Stomach (tissue), 8 donors: ENCODE measurements at regions not wholly inside any gene's neighbourhood (a gene's known extent, or its start where the extent isn't known, plus 50 kb on each side); places are given as distances from the start of the nearest gene placed in this dataset.

ENCODE experiments used
- DNase-seq, 2 donors: peaks; one replicate each; pipeline versions ENCODE4 v3.0.0 to v3.0.0-alpha.2; 2013 to 2019
- H3K27ac ChIP-seq, 5 donors: fragments of 200-600 bp in 4 of 5; sonication (generic) in 4 of 5; one replicate each; pipeline ENCODE4 v1.5.1; 2013 to 2019; ENCODE audit warnings: mild to moderate bottlenecking in 1 of 5, moderate library complexity in 1 of 5
- H3K27me3 ChIP-seq, 3 donors: fragments of 200-600 bp; sonication (generic); one replicate each; pipeline ENCODE4 v1.5.1; 2017 to 2019; ENCODE audit warnings: mixed run types in 1 of 3
- H3K36me3 ChIP-seq, 4 donors: fragments of 200-600 bp; sonication (generic); 1 replicate in 3 of 4; 2 replicates in 1 of 4; pipeline ENCODE4 v1.5.1; 2016 to 2019
- H3K4me1 ChIP-seq, 4 donors: fragments of 200-600 bp; sonication (generic); one replicate each; pipeline ENCODE4 v1.5.1; 2016 to 2019
- H3K4me3 ChIP-seq, 4 donors: fragments of 200-600 bp; sonication (generic) in 3 of 4; one replicate each; pipeline ENCODE4 v1.5.1; 2016 to 2019; ENCODE audit warnings: mild to moderate bottlenecking in 1 of 4
- H3K9me3 ChIP-seq, 4 donors: fragments of 200-600 bp; sonication (generic); one replicate each; pipeline ENCODE4 v1.5.1; 2016 to 2019
- EP300 ChIP-seq: sonication (generic); formaldehyde crosslinking; IDR thresholded peaks from one replicate; pipeline ENCODE4 v1.6.1; 2017; ENCODE audit warnings: antibody characterized with exemption
- POLR2A ChIP-seq, 4 donors: fragments of 450-650 bp; IDR thresholded peaks; one replicate each; pipeline ENCODE4 v1.6.1; 2016; ENCODE audit warnings: antibody characterized with exemption in 4 of 4, control low read depth in 2 of 4, mild to moderate bottlenecking in 1 of 4, moderate library complexity in 1 of 4
- POLR2AphosphoS5 ChIP-seq, 3 donors: sonication (generic); formaldehyde crosslinking; IDR thresholded peaks; one replicate each; pipeline ENCODE4 v1.6.1; 2016; ENCODE audit warnings: antibody characterized with exemption in 3 of 3
- WGBS, 5 donors: extraction: QIAGEN DNeasy Blood & Tissue Kit in 3 of 5; methylation state at CpG; one replicate each; pipeline versions ENCODE4 v1.1.5 to v1.1.7; 2013 to 2018; 5-methylcytosine and 5-hydroxymethylcytosine counted together
- intact Hi-C: fragments of 100-400 bp; cut with DNase I; formaldehyde crosslinking; loops from one replicate; pipeline ENCODE4 v1.15.1; 2023; ENCODE audit warnings: low total_unique reads
- TF ChIP-seq, protein P1 (sequence below), 7 experiments: fragments of 450-650 bp in 4 of 7; fragments of 200-600 bp in 3 of 7; sonication (generic) in 3 of 7; IDR thresholded peaks; one replicate each; pipeline ENCODE4 v1.5.1; 2016 to 2019; ENCODE audit warnings: antibody characterized with exemption in 7 of 7, control low read depth in 2 of 7, mild to moderate bottlenecking in 1 of 7
- donor health status: healthy with polysubstance abuse.
- donor health status: Bipolar disorder and iron deficiency.
- donor health status: healthy.

DNA sequence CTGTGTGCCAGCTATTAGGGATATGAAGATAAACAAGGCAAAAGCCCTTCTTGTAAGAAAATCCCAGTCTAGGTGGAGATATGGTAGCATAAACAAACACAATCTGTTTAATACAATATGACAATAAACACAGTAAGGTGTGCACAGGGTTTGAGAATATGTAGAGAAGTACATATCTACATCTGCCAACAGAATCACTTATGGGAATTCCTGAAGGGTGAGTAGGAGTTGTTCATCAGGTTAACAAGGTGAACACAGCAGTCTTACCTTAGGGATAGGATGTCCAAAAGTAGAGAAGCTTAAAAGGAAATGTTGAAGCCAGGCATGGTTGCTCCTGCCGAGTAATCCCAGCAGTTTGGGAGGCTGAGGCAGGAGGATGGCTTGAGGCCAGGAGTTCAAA lies 57.7 kb upstream of the LRRC7 start:
- Histone ChIP-seq H3K27me3 (no peaks in the 10 kb centered on the region), H3K4me3 (no peak overlapping the region), H3K9me3 (no peaks in the 10 kb centered on the region), H3K4me1 (no peaks in the 10 kb centered on the region), H3K36me3 (no peaks in the 10 kb centered on the region), H3K27ac (no peak overlapping the region)
- WGBS, 5 donors = 86 to 95% (median 91%) methylated on average over 1 of the region's 1 CpG
- DNase-seq = no peak
- intact Hi-C loops = no loop called here
- no peak for TF ChIP-seq POLR2AphosphoS5 (IDR thresholded peaks at IDR 0.05)
- TF ChIP-seq POLR2A (IDR thresholded peaks at IDR 0.05) = no peak
- no peak for TF ChIP-seq EP300
- TF ChIP-seq, protein P1, sequence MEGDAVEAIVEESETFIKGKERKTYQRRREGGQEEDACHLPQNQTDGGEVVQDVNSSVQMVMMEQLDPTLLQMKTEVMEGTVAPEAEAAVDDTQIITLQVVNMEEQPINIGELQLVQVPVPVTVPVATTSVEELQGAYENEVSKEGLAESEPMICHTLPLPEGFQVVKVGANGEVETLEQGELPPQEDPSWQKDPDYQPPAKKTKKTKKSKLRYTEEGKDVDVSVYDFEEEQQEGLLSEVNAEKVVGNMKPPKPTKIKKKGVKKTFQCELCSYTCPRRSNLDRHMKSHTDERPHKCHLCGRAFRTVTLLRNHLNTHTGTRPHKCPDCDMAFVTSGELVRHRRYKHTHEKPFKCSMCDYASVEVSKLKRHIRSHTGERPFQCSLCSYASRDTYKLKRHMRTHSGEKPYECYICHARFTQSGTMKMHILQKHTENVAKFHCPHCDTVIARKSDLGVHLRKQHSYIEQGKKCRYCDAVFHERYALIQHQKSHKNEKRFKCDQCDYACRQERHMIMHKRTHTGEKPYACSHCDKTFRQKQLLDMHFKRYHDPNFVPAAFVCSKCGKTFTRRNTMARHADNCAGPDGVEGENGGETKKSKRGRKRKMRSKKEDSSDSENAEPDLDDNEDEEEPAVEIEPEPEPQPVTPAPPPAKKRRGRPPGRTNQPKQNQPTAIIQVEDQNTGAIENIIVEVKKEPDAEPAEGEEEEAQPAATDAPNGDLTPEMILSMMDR (IDR thresholded peaks at IDR 0.05) = no peak

DNA sequence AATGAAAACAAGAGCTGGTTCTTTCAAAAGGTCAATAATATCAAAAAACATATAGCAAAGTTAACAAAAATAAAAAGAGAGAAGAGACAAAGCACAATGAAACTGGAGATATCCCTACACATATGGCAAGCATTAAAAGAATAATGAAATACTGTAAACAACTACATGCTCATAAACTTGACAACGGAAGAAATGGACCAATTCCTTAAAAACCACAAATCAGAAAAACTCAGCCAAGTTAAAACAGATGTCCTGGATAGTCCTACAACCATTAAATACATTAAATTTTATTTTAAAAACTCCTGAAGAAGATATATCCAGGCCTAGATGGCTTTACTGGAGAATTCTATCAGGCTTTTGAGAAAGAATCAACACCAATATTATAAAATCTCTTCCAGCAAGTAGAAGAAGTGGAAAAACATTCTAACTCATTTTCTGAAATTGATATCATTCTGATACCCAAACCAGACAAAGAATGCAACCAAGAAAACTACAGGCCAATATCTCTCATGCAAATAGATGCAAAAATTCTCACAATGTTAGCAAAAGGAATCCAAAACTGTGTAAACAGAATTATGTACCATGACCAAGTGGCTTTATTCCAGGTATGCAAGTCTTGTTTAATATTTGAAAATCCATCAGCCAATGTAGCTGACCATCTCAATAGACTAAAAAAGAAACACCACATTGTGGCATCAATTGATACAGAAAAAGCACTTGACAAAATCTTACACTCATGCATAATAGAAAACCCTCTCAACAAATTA lies 56.1 kb upstream of the LRRC7 start:
- TF ChIP-seq POLR2AphosphoS5 (IDR thresholded peaks at IDR 0.05) (no peak), POLR2A (IDR thresholded peaks at IDR 0.05) (no peak), EP300 (no peak)
- TF ChIP-seq, protein P1 (IDR thresholded peaks at IDR 0.05) = no peak
- no peaks in the 10 kb centered on the region for H3K4me1 ChIP-seq
- intact Hi-C loops = no loop called here
- no peak overlapping the region for H3K27ac ChIP-seq
- H3K9me3 ChIP-seq = no peaks in the 10 kb centered on the region
- WGBS, 5 donors = 66 to 71% (median 69%) methylated on average over 1 of the region's 1 CpG
- DNase-seq = no peak
- H3K36me3 ChIP-seq = no peaks in the 10 kb centered on the region
- H3K4me3 ChIP-seq = no peak overlapping the region
- H3K27me3 ChIP-seq = no peaks in the 10 kb centered on the region

DNA sequence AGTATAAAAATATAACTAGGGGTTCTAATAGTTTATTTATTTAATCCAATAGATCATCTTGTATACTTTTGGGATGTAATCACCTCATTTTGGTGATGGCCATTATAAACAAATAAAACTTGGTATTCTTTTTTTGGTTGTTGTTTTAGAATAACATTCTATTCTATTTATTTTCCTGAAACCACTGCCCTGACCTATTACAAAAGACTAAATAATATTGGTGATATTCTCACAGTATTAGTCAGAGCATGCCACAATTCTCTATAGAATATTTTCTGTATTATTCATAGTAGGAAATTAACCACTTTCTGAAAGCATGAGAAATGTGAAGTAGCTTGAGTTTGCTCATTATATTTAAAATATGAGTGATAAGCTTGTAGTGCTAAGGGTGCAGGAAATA lies 54.1 kb upstream of the LRRC7 start:
- H3K9me3 ChIP-seq = no peaks in the 10 kb centered on the region
- no peak overlapping the region for H3K27ac ChIP-seq
- H3K4me3 ChIP-seq = no peak overlapping the region
- H3K4me1 ChIP-seq = no peaks in the 10 kb centered on the region
- intact Hi-C loops = no loop called here
- no peak for DNase-seq
- no peak for TF ChIP-seq POLR2AphosphoS5 (IDR thresholded peaks at IDR 0.05)
- no peak for TF ChIP-seq POLR2A (IDR thresholded peaks at IDR 0.05)
- TF ChIP-seq, protein P1 (IDR thresholded peaks at IDR 0.05) = no peak
- no peak for TF ChIP-seq EP300
- H3K36me3 ChIP-seq = no peaks in the 10 kb centered on the region
- no peaks in the 10 kb centered on the region for H3K27me3 ChIP-seq
